Smooth muscle cell (in vitro differentiated cells): ENCODE measurements at regions not wholly inside any gene's neighbourhood (a gene's known extent, or its start where the extent isn't known, plus 50 kb on each side); places are given as distances from the start of the nearest gene placed in this dataset.
"Not testable (repeated sequence)": the region's sequence is repeated elsewhere in the genome, so short reads cannot be mapped to it uniquely, and the experiment has no call there.

ENCODE experiments used
- DNase-seq: peaks from one replicate; lab custom pipeline; 2025; ENCODE audit not compliant: unreplicated experiment; lab: John Stamatoyannopoulos, UW
- H2AFZ ChIP-seq: fragments of 200-600 bp; sonication (generic); 2 replicates; pipeline ENCODE4 v1.6.0; 2016; ENCODE audit warnings: antibody characterized with exemption, low read depth, mild to moderate bottlenecking
- H3F3A ChIP-seq: fragments of 200-600 bp; sonication (generic); 2 replicates; pipeline ENCODE4 v1.6.0; 2017; ENCODE audit warnings: antibody characterized with exemption, low read depth
- H3K27ac ChIP-seq: fragments of 200-600 bp; sonication (generic); 2 replicates; pipeline ENCODE4 v1.5.1; 2016; ENCODE audit warnings: low read depth, mild to moderate bottlenecking
- H3K27me3 ChIP-seq: fragments of 200-600 bp; sonication (generic); 2 replicates; pipeline ENCODE4 v1.6.1; 2016; ENCODE audit warnings: low read depth, mild to moderate bottlenecking
- H3K36me3 ChIP-seq: fragments of 200-600 bp; sonication (generic); 2 replicates; pipeline ENCODE4 v1.5.1; 2016; ENCODE audit warnings: low read depth
- H3K4me1 ChIP-seq: fragments of 200-600 bp; sonication (generic); 2 replicates; pipeline ENCODE4 v1.5.1; 2016; ENCODE audit warnings: low read depth
- H3K4me2 ChIP-seq: fragments of 200-600 bp; sonication (generic); 2 replicates; pipeline ENCODE4 v1.6.0; 2016; ENCODE audit warnings: mild to moderate bottlenecking
- H3K4me3 ChIP-seq: fragments of 200-600 bp; sonication (generic); 2 replicates; pipeline ENCODE4 v1.5.1; 2016; ENCODE audit warnings: mild to moderate bottlenecking
- H3K79me2 ChIP-seq: fragments of 200-600 bp; sonication (generic); 2 replicates; pipeline ENCODE4 v1.6.0; 2016; ENCODE audit warnings: low read depth, mild to moderate bottlenecking
- H3K9ac ChIP-seq: fragments of 200-600 bp; sonication (generic); 2 replicates; pipeline ENCODE4 v1.6.0; 2016; ENCODE audit warnings: low read depth
- H3K9me3 ChIP-seq: fragments of 200-600 bp; sonication (generic); replicated peaks from 2 replicates; pipeline ENCODE4 v1.5.1; 2016; ENCODE audit warnings: low read depth
- H4K20me1 ChIP-seq: fragments of 200-600 bp; sonication (generic); 2 replicates; pipeline ENCODE4 v1.6.0; 2016; ENCODE audit warnings: low read depth
- WGBS: methylation state at CpG from one replicate; pipeline ENCODE4 v1.1.7; 2016; ENCODE audit warnings: low lambda C conversion rate; 5-methylcytosine and 5-hydroxymethylcytosine counted together
- TF ChIP-seq, protein P1 (sequence below): fragments of 200-600 bp; sonication (generic); IDR thresholded peaks from 2 replicates; pipeline ENCODE4 v1.5.1; 2017; ENCODE audit warnings: borderline replicate concordance, mild to moderate bottlenecking, antibody characterized with exemption; ENCODE audit not compliant: insufficient read depth, poor library complexity, severe bottlenecking

DNA sequence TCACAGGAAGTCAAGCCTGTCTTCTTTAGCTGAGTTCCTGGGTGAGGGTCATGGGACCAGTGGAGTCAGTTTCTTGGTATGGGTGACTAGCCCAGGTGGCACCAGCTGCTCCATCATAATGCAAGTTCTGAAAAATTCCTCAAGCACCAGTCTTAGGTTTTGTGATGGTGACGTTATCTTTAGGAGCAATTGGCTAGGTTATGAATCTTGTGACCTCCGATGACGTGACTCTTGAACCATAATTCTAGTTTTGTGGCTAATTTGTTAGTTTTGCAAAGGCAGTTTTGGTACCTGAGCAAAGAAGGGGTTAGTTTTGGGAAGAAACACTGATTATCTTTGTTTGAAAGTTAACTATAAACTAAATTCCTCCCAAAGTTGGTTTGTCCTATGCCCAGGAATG, 608.4 kb downstream of the VGLL3 start:
- H3K4me1 ChIP-seq: no peaks in the 10 kb centered on the region
- no peaks in the 10 kb centered on the region for H3K36me3 ChIP-seq
- no peak for DNase-seq
- H3F3A ChIP-seq: no peaks in the 10 kb centered on the region
- H3K27me3 ChIP-seq: no peaks in the 10 kb centered on the region
- H3K4me2 ChIP-seq: no peak overlapping the region
- no peaks in the 10 kb centered on the region for H4K20me1 ChIP-seq
- TF ChIP-seq, protein P1, sequence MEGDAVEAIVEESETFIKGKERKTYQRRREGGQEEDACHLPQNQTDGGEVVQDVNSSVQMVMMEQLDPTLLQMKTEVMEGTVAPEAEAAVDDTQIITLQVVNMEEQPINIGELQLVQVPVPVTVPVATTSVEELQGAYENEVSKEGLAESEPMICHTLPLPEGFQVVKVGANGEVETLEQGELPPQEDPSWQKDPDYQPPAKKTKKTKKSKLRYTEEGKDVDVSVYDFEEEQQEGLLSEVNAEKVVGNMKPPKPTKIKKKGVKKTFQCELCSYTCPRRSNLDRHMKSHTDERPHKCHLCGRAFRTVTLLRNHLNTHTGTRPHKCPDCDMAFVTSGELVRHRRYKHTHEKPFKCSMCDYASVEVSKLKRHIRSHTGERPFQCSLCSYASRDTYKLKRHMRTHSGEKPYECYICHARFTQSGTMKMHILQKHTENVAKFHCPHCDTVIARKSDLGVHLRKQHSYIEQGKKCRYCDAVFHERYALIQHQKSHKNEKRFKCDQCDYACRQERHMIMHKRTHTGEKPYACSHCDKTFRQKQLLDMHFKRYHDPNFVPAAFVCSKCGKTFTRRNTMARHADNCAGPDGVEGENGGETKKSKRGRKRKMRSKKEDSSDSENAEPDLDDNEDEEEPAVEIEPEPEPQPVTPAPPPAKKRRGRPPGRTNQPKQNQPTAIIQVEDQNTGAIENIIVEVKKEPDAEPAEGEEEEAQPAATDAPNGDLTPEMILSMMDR: no peak
- H2AFZ ChIP-seq: no peak overlapping the region
- H3K9ac ChIP-seq: no peak overlapping the region
- 88% methylated on average over 3 of the region's 3 CpGs for WGBS
- no peaks in the 10 kb centered on the region for H3K79me2 ChIP-seq
- H3K9me3 ChIP-seq: no peaks in the 10 kb centered on the region
- no peak overlapping the region for H3K4me3 ChIP-seq
- no peak overlapping the region for H3K27ac ChIP-seq

DNA sequence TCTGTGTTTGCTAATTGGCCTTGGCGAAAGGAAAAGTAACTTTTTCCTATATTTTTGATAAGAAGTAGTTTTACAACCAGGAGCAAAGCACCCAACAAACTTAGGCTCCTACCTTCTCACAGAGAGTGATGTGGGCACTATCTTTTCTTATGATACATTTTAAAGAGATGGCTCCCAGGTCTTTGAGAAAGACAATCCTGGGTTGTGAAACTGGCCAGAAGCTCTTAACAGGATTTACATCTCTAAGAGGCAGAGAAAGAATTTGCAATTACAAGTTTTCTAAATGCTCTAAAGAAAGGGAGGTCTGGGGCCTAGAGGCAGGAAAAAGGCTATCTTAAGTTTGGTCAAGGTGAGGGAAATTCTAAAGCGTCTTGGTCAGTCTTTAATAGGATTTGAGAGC, 609.7 kb downstream of the VGLL3 start:
- H3K9me3 ChIP-seq: no peaks in the 10 kb centered on the region
- no peaks in the 10 kb centered on the region for H3K27me3 ChIP-seq
- H2AFZ ChIP-seq: no peak overlapping the region
- H3K4me2 ChIP-seq: no peak overlapping the region
- no peaks in the 10 kb centered on the region for H4K20me1 ChIP-seq
- TF ChIP-seq, protein P1: no peak
- H3K4me1 ChIP-seq: no peaks in the 10 kb centered on the region
- H3K79me2 ChIP-seq: no peaks in the 10 kb centered on the region
- H3K4me3 ChIP-seq: no peak overlapping the region
- no peaks in the 10 kb centered on the region for H3F3A ChIP-seq
- H3K36me3 ChIP-seq: no peaks in the 10 kb centered on the region
- WGBS: 64% methylated on average over 2 of the region's 2 CpGs
- no peak for DNase-seq
- H3K9ac ChIP-seq: no peak overlapping the region
- H3K27ac ChIP-seq: no peak overlapping the region

DNA sequence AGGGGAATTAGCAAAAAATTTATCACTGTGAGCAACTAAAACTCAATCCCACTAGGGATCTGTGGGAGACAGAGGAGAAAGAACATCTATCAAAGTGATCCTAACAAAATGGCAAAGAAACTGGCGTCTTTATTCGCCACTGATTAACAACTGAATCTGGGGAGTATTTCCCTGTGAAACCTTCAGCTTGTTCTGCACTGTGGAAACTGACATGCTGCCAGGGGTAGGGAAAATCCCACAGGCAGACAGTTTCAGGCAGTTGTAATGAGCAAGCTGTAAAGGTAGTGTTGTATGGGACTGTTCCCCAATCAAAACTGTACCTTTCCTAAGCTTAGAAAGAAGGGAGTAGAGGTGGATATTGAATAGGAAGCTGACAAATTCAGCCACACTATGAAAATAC, 611.7 kb downstream of the VGLL3 start:
- H3K27me3 ChIP-seq: no peaks in the 10 kb centered on the region
- H3K27ac ChIP-seq: no peak overlapping the region
- H3F3A ChIP-seq: no peaks in the 10 kb centered on the region
- WGBS: 89% methylated on average over 2 of the region's 2 CpGs
- H3K4me3 ChIP-seq: no peak overlapping the region
- no peak overlapping the region for H3K4me2 ChIP-seq
- no peaks in the 10 kb centered on the region for H3K79me2 ChIP-seq
- no peaks in the 10 kb centered on the region for H4K20me1 ChIP-seq
- TF ChIP-seq, protein P1: no peak
- no peaks in the 10 kb centered on the region for H3K9me3 ChIP-seq
- no peaks in the 10 kb centered on the region for H3K4me1 ChIP-seq
- no peak overlapping the region for H3K9ac ChIP-seq
- H3K36me3 ChIP-seq: no peaks in the 10 kb centered on the region
- no peak for DNase-seq
- no peak overlapping the region for H2AFZ ChIP-seq

DNA sequence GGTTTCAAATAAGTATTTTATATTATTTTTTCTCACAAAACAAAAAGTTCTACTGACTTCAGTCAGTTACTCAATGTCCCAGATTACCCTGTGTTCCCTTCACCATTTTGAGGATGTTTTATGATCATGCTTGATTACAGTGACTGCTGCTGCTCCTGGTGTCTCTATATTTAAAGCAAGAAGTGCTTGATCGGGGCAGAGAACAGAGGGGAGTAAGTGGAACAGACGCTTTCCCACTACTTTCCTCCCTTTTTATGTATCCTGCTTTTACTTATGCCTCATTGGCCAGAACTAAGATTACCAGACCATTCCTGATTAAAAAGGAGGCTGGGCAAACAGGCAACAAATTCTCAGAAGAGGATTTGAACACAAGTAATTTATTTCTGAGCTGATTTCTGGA, 612.1 kb downstream of the VGLL3 start:
- H3K9me3 ChIP-seq: no peaks in the 10 kb centered on the region
- 77% methylated on average over 2 of the region's 2 CpGs for WGBS

DNA sequence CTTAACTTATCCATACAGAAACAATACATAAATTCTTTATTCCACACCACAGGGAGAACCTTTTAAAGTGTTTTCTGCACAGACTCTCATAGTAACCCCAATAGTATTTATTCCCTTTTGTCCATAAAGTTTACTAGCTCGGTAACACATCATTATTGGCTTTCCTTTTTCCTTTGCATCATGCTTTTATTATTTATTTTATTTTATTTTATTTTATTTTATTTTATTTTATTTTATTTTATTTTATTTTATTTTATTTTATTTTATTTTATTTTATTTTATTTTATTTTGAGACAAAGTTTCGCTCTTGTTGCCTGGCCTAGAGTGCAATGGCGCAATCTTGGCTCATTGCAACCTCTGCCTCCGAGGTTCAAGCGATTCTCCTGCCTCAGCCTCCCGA, 655.4 kb downstream of the VGLL3 start:
- not testable (repeated sequence) for H3K4me2 ChIP-seq, H2AFZ ChIP-seq, H3K4me3 ChIP-seq, H4K20me1 ChIP-seq, H3K9me3 ChIP-seq, H3K27me3 ChIP-seq, H3F3A ChIP-seq, H3K36me3 ChIP-seq, H3K27ac ChIP-seq, H3K4me1 ChIP-seq, H3K79me2 ChIP-seq, DNase-seq, H3K9ac ChIP-seq
- 92% methylated on average over 6 of the region's 6 CpGs for WGBS

More for the DNA sequence above, 612.1 kb downstream of the VGLL3 start:
- H3K4me1 ChIP-seq: no peaks in the 10 kb centered on the region
- H3K4me3 ChIP-seq: no peak overlapping the region
- no peak overlapping the region for H3K4me2 ChIP-seq
- no peak overlapping the region for H3K9ac ChIP-seq
- H3F3A ChIP-seq: no peaks in the 10 kb centered on the region
- H3K79me2 ChIP-seq: no peaks in the 10 kb centered on the region
- no peak for DNase-seq
- H2AFZ ChIP-seq: no peak overlapping the region
- no peaks in the 10 kb centered on the region for H3K36me3 ChIP-seq
- H4K20me1 ChIP-seq: no peaks in the 10 kb centered on the region
- H3K27ac ChIP-seq: no peak overlapping the region
- TF ChIP-seq, protein P1: no peak
- no peaks in the 10 kb centered on the region for H3K27me3 ChIP-seq
